ENCODE measurements at regions not wholly inside any gene's neighbourhood (a gene's known extent, or its start where the extent isn't known, plus 50 kb on each side); places are given as distances from the start of the nearest gene placed in this dataset.

- no peaks in the 10 kb centered on the region for H3K4me1 ChIP-seq (ENCODE audit: control insufficient read depth, insufficient read depth, low read length)
These were observed 83.0 kb upstream of the CTDP1 start for GRCh38 chr18:79596446-79597175.

GRCh38 chr18:79597176-79597830 is 82.3 kb upstream of the CTDP1 start:
- Histone ChIP-seq H3K9ac (ENCODE audit: low read depth, low read length) (no peak overlapping the region), H3K27me3 (ENCODE audit: control insufficient read depth, insufficient read depth, low read length) (no peaks in the 10 kb centered on the region; the same call in 1 of the 2 replicates), H3K9me3 (ENCODE audit: control insufficient read depth, insufficient read depth, low read length) (no peaks in the 10 kb centered on the region), H3K36me3 (ENCODE audit: control insufficient read depth, insufficient read depth, low read length) (no peaks in the 10 kb centered on the region), H3K27ac (ENCODE audit: low read depth, low read length) (no peak overlapping the region), H3K4me1 (ENCODE audit: control insufficient read depth, insufficient read depth, low read length) (no peaks in the 10 kb centered on the region), H3K4me3 (ENCODE audit: low read depth, low read length) (no peak overlapping the region)

More at GRCh38 chr18:79596446-79597175, 83.0 kb upstream of the CTDP1 start:
- Histone ChIP-seq H3K9me3 (ENCODE audit: control insufficient read depth, insufficient read depth, low read length) (no peaks in the 10 kb centered on the region), H3K9ac (ENCODE audit: low read depth, low read length) (no peak overlapping the region), H3K27ac (ENCODE audit: low read depth, low read length) (no peak overlapping the region), H3K27me3 (ENCODE audit: control insufficient read depth, insufficient read depth, low read length) (no peaks in the 10 kb centered on the region; the same call in 1 of the 2 replicates), H3K36me3 (ENCODE audit: control insufficient read depth, insufficient read depth, low read length) (no peaks in the 10 kb centered on the region), H3K4me3 (ENCODE audit: low read depth, low read length) (no peak overlapping the region)

GRCh38 chr18:79597831-79598632 is 81.6 kb upstream of the CTDP1 start:
- Histone ChIP-seq H3K9ac (ENCODE audit: low read depth, low read length) (no peak overlapping the region), H3K4me1 (ENCODE audit: control insufficient read depth, insufficient read depth, low read length) (no peaks in the 10 kb centered on the region), H3K27me3 (ENCODE audit: control insufficient read depth, insufficient read depth, low read length) (no peaks in the 10 kb centered on the region; the same call in 1 of the 2 replicates)

GRCh38 chr18:79598633-79599175 is 80.9 kb upstream of the CTDP1 start:
- no peaks in the 10 kb centered on the region for H3K4me1 ChIP-seq (ENCODE audit: control insufficient read depth, insufficient read depth, low read length)
- no peaks in the 10 kb centered on the region for H3K9me3 ChIP-seq (ENCODE audit: control insufficient read depth, insufficient read depth, low read length)
- no peak overlapping the region for H3K9ac ChIP-seq (ENCODE audit: low read depth, low read length)
- H3K27me3 ChIP-seq (ENCODE audit: control insufficient read depth, insufficient read depth, low read length) = no peaks in the 10 kb centered on the region
- no peak overlapping the region for H3K27ac ChIP-seq (ENCODE audit: low read depth, low read length)
- H3K4me3 ChIP-seq (ENCODE audit: low read depth, low read length) = no peak overlapping the region
- no peaks in the 10 kb centered on the region for H3K36me3 ChIP-seq (ENCODE audit: control insufficient read depth, insufficient read depth, low read length)

More at GRCh38 chr18:79597831-79598632, 81.6 kb upstream of the CTDP1 start:
- Histone ChIP-seq H3K27ac (ENCODE audit: low read depth, low read length) (no peak overlapping the region), H3K9me3 (ENCODE audit: control insufficient read depth, insufficient read depth, low read length) (no peaks in the 10 kb centered on the region), H3K36me3 (ENCODE audit: control insufficient read depth, insufficient read depth, low read length) (no peaks in the 10 kb centered on the region), H3K4me3 (ENCODE audit: low read depth, low read length) (no peak overlapping the region)

- Histone ChIP-seq H3K27me3 (ENCODE audit: control insufficient read depth, insufficient read depth, low read length) (no peaks in the 10 kb centered on the region), H3K27ac (ENCODE audit: low read depth, low read length) (no peak overlapping the region), H3K9ac (ENCODE audit: low read depth, low read length) (no peak overlapping the region), H3K4me3 (ENCODE audit: low read depth, low read length) (no peak overlapping the region), H3K4me1 (ENCODE audit: control insufficient read depth, insufficient read depth, low read length) (no peaks in the 10 kb centered on the region), H3K36me3 (ENCODE audit: control insufficient read depth, insufficient read depth, low read length) (no peaks in the 10 kb centered on the region), H3K9me3 (ENCODE audit: control insufficient read depth, insufficient read depth, low read length) (no peaks in the 10 kb centered on the region)
These were observed 80.1 kb upstream of the CTDP1 start for GRCh38 chr18:79599441-79599931.

- Histone ChIP-seq H3K27ac (ENCODE audit: low read depth, low read length) (no peak overlapping the region), H3K9ac (ENCODE audit: low read depth, low read length) (no peak overlapping the region), H3K4me3 (ENCODE audit: low read depth, low read length) (no peak overlapping the region), H3K27me3 (ENCODE audit: control insufficient read depth, insufficient read depth, low read length) (no peaks in the 10 kb centered on the region), H3K9me3 (ENCODE audit: control insufficient read depth, insufficient read depth, low read length) (no peaks in the 10 kb centered on the region), H3K4me1 (ENCODE audit: control insufficient read depth, insufficient read depth, low read length) (no peaks in the 10 kb centered on the region), H3K36me3 (ENCODE audit: control insufficient read depth, insufficient read depth, low read length) (no peaks in the 10 kb centered on the region)
These were observed 79.5 kb upstream of the CTDP1 start for GRCh38 chr18:79600141-79600540.

GRCh38 chr18:79600596-79600995 is 79.0 kb upstream of the CTDP1 start:
- H3K4me1 ChIP-seq (ENCODE audit: control insufficient read depth, insufficient read depth, low read length) = no peaks in the 10 kb centered on the region
- H3K27me3 ChIP-seq (ENCODE audit: control insufficient read depth, insufficient read depth, low read length) = no peaks in the 10 kb centered on the region
- H3K27ac ChIP-seq (ENCODE audit: low read depth, low read length) = peak overlapping the region; percentile 69

GRCh38 chr18:79601234-79601633 is 78.4 kb upstream of the CTDP1 start:
- Histone ChIP-seq H3K36me3 (ENCODE audit: control insufficient read depth, insufficient read depth, low read length) (no peaks in the 10 kb centered on the region), H3K4me1 (ENCODE audit: control insufficient read depth, insufficient read depth, low read length) (no peaks in the 10 kb centered on the region), H3K9ac (ENCODE audit: low read depth, low read length) (no peak overlapping the region), H3K27ac (ENCODE audit: low read depth, low read length) (peak overlapping the region; percentile 47), H3K27me3 (ENCODE audit: control insufficient read depth, insufficient read depth, low read length) (no peaks in the 10 kb centered on the region), H3K4me3 (ENCODE audit: low read depth, low read length) (no peak overlapping the region), H3K9me3 (ENCODE audit: control insufficient read depth, insufficient read depth, low read length) (no peaks in the 10 kb centered on the region)

More at GRCh38 chr18:79600596-79600995, 79.0 kb upstream of the CTDP1 start:
- no peak overlapping the region for H3K9ac ChIP-seq (ENCODE audit: low read depth, low read length)
- H3K4me3 ChIP-seq (ENCODE audit: low read depth, low read length) = no peak overlapping the region
- H3K36me3 ChIP-seq (ENCODE audit: control insufficient read depth, insufficient read depth, low read length) = no peaks in the 10 kb centered on the region
- H3K9me3 ChIP-seq (ENCODE audit: control insufficient read depth, insufficient read depth, low read length) = no peaks in the 10 kb centered on the region

GRCh38 chr18:79603321-79604204 is 76.0 kb upstream of the CTDP1 start:
- H3K27ac ChIP-seq (ENCODE audit: low read depth, low read length) = no peak overlapping the region
- no peaks in the 10 kb centered on the region for H3K36me3 ChIP-seq (ENCODE audit: control insufficient read depth, insufficient read depth, low read length)
- no peaks in the 10 kb centered on the region for H3K27me3 ChIP-seq (ENCODE audit: control insufficient read depth, insufficient read depth, low read length)
- H3K4me3 ChIP-seq (ENCODE audit: low read depth, low read length) = no peak overlapping the region
- no peaks in the 10 kb centered on the region for H3K4me1 ChIP-seq (ENCODE audit: control insufficient read depth, insufficient read depth, low read length)
- no peaks in the 10 kb centered on the region for H3K9me3 ChIP-seq (ENCODE audit: control insufficient read depth, insufficient read depth, low read length)
- no peak overlapping the region for H3K9ac ChIP-seq (ENCODE audit: low read depth, low read length)
